Hematopoietic multipotent progenitor cell treated with erythropoietin and hydrocortisone succinate and interleukin-3 and kit ligand, for 4 days (in vitro differentiated cells): ENCODE measurements at regions not wholly inside any gene's neighbourhood (a gene's known extent, or its start where the extent isn't known, plus 50 kb on each side); places are given as distances from the start of the nearest gene placed in this dataset.

ENCODE experiments used
- DNase-seq: peaks from one replicate; pipeline ENCODE4 v3.0.0-alpha.2; 2015

- no peak for DNase-seq
Observed at GRCh38 chr5:62698756-62699155, 120.1 kb downstream of the LRRC70 start.

DNA sequence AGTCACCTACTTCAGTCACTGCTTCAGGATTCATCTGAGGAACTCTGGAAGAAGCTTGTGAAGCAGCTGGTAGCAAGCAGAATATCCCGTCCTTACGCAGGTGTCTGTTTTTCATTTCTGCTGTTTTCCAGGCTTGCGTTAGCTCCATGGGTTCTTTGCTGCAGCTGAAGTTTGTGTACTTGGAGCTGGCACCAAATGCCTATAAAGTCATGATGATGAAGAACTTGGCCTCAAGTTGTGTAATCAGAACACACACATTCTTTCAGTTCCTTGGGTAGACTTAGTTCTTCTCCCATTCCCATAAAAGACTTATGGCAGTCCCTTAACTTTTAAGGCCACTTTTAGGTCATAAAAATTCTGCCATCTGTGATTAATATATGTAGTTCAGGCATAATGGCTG, 116.7 kb downstream of the LRRC70 start:
- DNase-seq = no peak

GRCh38 chr5:62692946-62693713, 114.5 kb downstream of the LRRC70 start:
- DNase-seq = no peak

- no peak for DNase-seq
Observed at GRCh38 chr5:62691946-62692345, 113.3 kb downstream of the LRRC70 start.

GRCh38 chr5:62690421-62690820, 111.8 kb downstream of the LRRC70 start:
- DNase-seq = no peak

DNA sequence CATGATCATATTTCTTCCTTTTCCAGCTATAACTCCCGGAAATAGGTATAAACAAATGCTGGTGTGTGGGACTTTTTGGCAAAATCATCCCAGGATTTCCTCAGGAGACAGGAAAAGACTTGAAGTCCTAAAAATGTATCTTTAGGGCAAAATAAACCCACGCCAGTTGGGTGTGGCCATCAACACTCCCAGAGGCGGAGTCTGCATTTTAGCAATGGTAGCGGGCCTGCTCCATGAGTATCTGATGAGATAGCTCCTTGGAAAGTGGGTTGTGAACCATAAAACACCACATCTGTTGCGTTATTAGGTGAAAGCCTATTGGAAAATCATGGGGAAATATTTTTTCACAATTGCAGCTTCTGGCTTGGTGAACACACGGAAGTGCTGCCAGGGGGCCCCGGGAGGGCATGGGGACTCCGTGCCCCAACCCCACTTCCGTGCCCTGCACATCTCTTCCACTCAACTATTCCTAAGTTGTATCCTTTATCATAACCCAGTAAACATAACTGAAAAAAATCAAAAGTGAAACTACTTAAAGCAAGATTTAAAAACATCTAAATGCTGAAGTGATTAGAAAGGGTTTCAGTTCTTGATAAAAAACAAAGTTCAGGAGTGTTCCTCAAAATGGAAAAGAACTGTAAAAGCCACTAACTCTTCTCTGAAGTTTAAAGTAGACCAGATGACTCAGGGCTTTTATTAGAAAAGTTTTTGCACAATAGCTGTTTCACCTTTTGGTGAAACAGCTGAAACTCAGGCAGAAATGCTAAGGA, 111.2 kb downstream of the LRRC70 start:
- DNase-seq = peak; percentile 53

DNA sequence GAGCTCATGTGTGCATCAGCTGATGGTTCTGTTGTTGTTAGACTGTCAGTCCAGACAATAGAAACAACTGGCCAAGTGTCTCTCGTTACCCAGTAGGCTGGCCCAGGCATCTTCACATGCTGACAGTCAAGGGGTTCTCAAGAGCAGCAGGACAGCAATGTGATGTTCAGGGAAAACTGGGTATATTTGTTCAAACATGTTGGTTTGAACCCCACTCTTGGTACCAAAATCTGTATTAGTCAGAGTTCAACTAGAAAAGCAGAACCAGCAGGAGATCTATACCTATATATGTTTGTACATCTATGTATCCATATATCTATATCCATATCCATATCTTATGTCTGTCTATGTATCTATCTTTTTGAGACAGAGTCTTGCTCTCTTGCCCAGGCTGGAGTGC, 108.1 kb downstream of the LRRC70 start:
- no peak for DNase-seq

- no peak for DNase-seq
Observed at GRCh38 chr5:62685221-62685620, 106.6 kb downstream of the LRRC70 start.

- DNase-seq = no peak
Observed at GRCh38 chr5:62684310-62684709, 105.7 kb downstream of the LRRC70 start.

- no peak for DNase-seq
Observed at GRCh38 chr5:62682059-62682458, 103.4 kb downstream of the LRRC70 start.

- no peak for DNase-seq
Observed at GRCh38 chr5:62681117-62681850, 102.7 kb downstream of the LRRC70 start.

DNA sequence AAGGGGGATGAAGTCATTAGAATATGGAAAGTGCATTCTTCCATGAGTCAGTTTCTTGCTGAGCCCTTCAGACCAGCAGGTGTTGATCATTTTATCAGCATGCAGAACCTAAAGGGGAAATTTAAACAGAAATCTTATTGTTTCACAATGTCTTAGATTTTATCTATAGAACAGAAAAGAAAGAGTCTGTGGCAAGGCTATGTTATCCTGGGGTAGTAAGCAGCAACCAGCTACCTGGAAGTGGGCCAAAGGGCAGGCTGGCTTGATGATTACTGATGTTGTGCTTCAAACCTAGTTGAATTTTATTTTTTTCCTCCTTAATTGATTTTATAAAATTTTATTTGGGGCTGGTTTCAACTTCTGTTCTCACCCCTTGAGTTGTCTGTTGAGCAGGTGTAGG, 101.5 kb downstream of the LRRC70 start:
- DNase-seq = peak; percentile 74
